Endodermal cell (in vitro differentiated cells): ENCODE measurements at regions not wholly inside any gene's neighbourhood (a gene's known extent, or its start where the extent isn't known, plus 50 kb on each side); places are given as distances from the start of the nearest gene placed in this dataset.

Experiments used
- DNase-seq: peaks from one replicate; pipeline ENCODE4 v3.0.0-alpha.2; 2017
- H3K27ac ChIP-seq: 2 replicates; pipeline ENCODE4 v1.5.1; 2013; ENCODE audit warnings: mild to moderate bottlenecking, low read depth, low read length, moderate library complexity
- H3K27me3 ChIP-seq: 2 replicates; pipeline ENCODE4 v1.6.1; 2013; ENCODE audit warnings: mild to moderate bottlenecking, low read length, moderate library complexity; ENCODE audit not compliant: insufficient read depth, control insufficient read depth, poor library complexity, severe bottlenecking
- H3K36me3 ChIP-seq: 2 replicates; pipeline ENCODE4 v1.7.0; 2013; ENCODE audit warnings: mild to moderate bottlenecking, low read length, moderate library complexity; ENCODE audit not compliant: control insufficient read depth, insufficient read depth
- H3K4me1 ChIP-seq: one replicate; pipeline ENCODE4 v1.7.0; 2013; ENCODE audit warnings: low read length; ENCODE audit not compliant: control insufficient read depth, insufficient read depth
- H3K4me3 ChIP-seq: 2 replicates; pipeline ENCODE4 v1.5.1; 2013; ENCODE audit warnings: mild to moderate bottlenecking, low read length, moderate library complexity
- H3K9ac ChIP-seq: 2 replicates; pipeline ENCODE4 v1.6.1; 2013; ENCODE audit warnings: mild to moderate bottlenecking, low read length, moderate library complexity; ENCODE audit not compliant: poor library complexity, severe bottlenecking; ENCODE audit errors: extremely low read depth
- H3K9me3 ChIP-seq: 2 replicates; pipeline ENCODE4 v1.6.1; 2013; ENCODE audit warnings: mild to moderate bottlenecking, low read length, moderate library complexity; ENCODE audit not compliant: control insufficient read depth
- H3K27ac Mint-ChIP-seq: 2 replicates; pipeline ENCODE4 v1.8.0; 2020; ENCODE audit warnings: mixed read lengths
- H3K27me3 Mint-ChIP-seq: 2 replicates; pipeline ENCODE4 v1.8.0; 2021; ENCODE audit warnings: mild to moderate bottlenecking, mixed read lengths; ENCODE audit not compliant: insufficient read depth
- H3K36me3 Mint-ChIP-seq: 2 replicates; pipeline ENCODE4 v1.8.0; 2020; ENCODE audit warnings: low read depth, mixed read lengths
- H3K4me1 Mint-ChIP-seq: 2 replicates; pipeline ENCODE4 v1.8.0; 2020; ENCODE audit warnings: mixed read lengths
- H3K4me3 Mint-ChIP-seq: 2 replicates; pipeline ENCODE4 v1.8.0; 2020; ENCODE audit warnings: mild to moderate bottlenecking, moderate library complexity, mixed read lengths
- H3K9me3 Mint-ChIP-seq: 2 replicates; pipeline ENCODE4 v1.8.0; 2020; ENCODE audit warnings: mild to moderate bottlenecking, mixed read lengths
- WGBS, 2 experiments: methylation state at CpG; one replicate each; pipeline versions ENCODE4 v1.1.5 to v1.1.7; 2013; ENCODE audit warnings: missing lambda C conversion rate in 2 of 2, mixed read lengths in 1 of 2; ENCODE audit not compliant: insufficient coverage in 1 of 2, insufficient read length in 1 of 2; 5-methylcytosine and 5-hydroxymethylcytosine counted together
- TF ChIP-seq, protein P1 (sequence below): fragments of 200-600 bp; sonication (generic); conservative IDR thresholded peaks from 2 replicates; pipeline ENCODE4 v1.5.0; 2021; ENCODE audit warnings: antibody characterized with exemption, mild to moderate bottlenecking

DNA sequence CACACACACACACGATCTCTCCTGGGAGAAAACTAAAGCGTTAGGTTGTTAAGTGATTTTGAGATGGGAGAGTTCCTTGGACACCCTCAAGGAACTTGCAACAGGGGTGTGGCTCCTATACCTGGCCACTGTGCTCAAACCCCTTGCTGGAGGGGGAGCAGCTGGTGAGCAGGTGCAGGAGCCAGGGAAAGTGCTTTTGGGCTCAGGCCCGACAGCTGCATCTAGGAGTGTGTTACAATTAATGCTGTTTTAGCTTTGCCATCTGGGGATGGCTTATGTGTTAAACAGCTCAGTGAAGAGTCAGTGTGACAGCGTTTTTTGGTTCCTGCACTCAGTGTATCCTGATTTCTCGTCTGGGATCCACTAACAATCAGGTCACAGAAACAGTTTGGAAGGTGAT, 510.8 kb downstream of the TRIB2 start:
- H3K4me3 ChIP-seq = no peak overlapping the region
- no peaks in the 10 kb centered on the region for H3K4me1 Mint-ChIP-seq
- peaks cover 65% of the 10 kb centered on the region for H3K9me3 ChIP-seq
- no peak overlapping the region for H3K4me3 Mint-ChIP-seq
- 77% methylated on average over 5 of the region's 5 CpGs; no CpG with 5 or more reads in 1 of the 2 experiments for WGBS, 2 experiments
- no peaks in the 10 kb centered on the region for H3K36me3 Mint-ChIP-seq
- no peaks in the 10 kb centered on the region for H3K27me3 Mint-ChIP-seq
- no peaks in the 10 kb centered on the region for H3K27me3 ChIP-seq
- peaks cover 2% of the 10 kb centered on the region for H3K9me3 Mint-ChIP-seq
- DNase-seq = no peak
- H3K36me3 ChIP-seq = no peaks in the 10 kb centered on the region
- no peaks in the 10 kb centered on the region for H3K4me1 ChIP-seq
- H3K27ac Mint-ChIP-seq = no peak overlapping the region
- TF ChIP-seq, protein P1, sequence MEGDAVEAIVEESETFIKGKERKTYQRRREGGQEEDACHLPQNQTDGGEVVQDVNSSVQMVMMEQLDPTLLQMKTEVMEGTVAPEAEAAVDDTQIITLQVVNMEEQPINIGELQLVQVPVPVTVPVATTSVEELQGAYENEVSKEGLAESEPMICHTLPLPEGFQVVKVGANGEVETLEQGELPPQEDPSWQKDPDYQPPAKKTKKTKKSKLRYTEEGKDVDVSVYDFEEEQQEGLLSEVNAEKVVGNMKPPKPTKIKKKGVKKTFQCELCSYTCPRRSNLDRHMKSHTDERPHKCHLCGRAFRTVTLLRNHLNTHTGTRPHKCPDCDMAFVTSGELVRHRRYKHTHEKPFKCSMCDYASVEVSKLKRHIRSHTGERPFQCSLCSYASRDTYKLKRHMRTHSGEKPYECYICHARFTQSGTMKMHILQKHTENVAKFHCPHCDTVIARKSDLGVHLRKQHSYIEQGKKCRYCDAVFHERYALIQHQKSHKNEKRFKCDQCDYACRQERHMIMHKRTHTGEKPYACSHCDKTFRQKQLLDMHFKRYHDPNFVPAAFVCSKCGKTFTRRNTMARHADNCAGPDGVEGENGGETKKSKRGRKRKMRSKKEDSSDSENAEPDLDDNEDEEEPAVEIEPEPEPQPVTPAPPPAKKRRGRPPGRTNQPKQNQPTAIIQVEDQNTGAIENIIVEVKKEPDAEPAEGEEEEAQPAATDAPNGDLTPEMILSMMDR = no peak
- no peak overlapping the region for H3K9ac ChIP-seq
- H3K27ac ChIP-seq = no peak overlapping the region

DNA sequence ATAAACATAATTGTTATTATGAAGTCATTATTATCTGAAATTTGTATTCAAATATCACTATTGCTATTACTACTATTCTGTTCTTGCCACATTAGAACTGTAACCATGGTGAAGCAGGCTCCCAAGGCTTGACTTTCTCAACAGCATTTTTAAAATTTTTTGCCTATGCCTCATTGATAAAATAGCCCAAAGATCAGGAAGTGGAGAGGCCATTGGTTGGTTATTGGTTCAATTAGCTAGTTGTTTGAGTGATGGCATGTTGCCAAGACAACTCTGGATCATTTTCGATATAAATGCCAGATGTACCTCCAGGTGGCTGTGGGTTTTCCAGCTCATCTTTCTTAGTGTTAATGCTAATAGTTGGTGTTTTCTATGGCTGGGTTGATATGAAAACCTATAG, 513.5 kb downstream of the TRIB2 start:
- Histone ChIP-seq H3K9ac (no peak overlapping the region), H3K27ac (no peak overlapping the region), H3K36me3 (no peaks in the 10 kb centered on the region), H3K9me3 (peaks cover 62% of the 10 kb centered on the region), H3K4me3 (no peak overlapping the region), H3K27me3 (no peaks in the 10 kb centered on the region), H3K4me1 (no peaks in the 10 kb centered on the region)
- no peak for DNase-seq
- no peaks in the 10 kb centered on the region for H3K27me3 Mint-ChIP-seq
- no peaks in the 10 kb centered on the region for H3K4me1 Mint-ChIP-seq
- H3K9me3 Mint-ChIP-seq = peaks cover 2% of the 10 kb centered on the region
- H3K4me3 Mint-ChIP-seq = no peak overlapping the region
- 84% methylated on average over 1 of the region's 1 CpG; no CpG with 5 or more reads in 1 of the 2 experiments for WGBS, 2 experiments
- no peaks in the 10 kb centered on the region for H3K36me3 Mint-ChIP-seq
- no peak overlapping the region for H3K27ac Mint-ChIP-seq
- TF ChIP-seq, protein P1 = no peak

DNA sequence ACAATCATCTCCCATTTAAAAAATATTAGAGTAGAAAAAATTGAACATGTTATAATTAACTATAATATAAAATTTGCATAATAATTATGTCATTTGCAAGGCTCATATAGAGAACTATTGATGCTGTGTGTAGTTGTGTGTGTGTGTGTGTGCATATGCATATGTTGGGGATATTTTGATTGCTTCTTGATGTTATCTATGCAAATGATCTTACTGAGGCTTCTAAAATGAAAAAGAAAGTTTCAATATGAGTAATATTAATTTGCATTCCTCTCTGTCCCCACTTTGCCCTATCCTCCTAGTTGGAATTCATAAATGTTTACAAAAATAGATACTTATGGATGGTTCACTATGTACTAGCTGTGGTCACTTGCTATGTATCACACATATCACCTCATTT, 523.3 kb downstream of the TRIB2 start:
- TF ChIP-seq, protein P1 = no peak
- Histone ChIP-seq H3K9ac (no peak overlapping the region), H3K36me3 (no peaks in the 10 kb centered on the region), H3K27me3 (no peaks in the 10 kb centered on the region), H3K4me1 (no peaks in the 10 kb centered on the region), H3K9me3 (peaks cover 47% of the 10 kb centered on the region), H3K27ac (no peak overlapping the region), H3K4me3 (no peak overlapping the region)
- H3K9me3 Mint-ChIP-seq = peaks cover 13% of the 10 kb centered on the region
- no peaks in the 10 kb centered on the region for H3K4me1 Mint-ChIP-seq
- no peak overlapping the region for H3K27ac Mint-ChIP-seq
- H3K27me3 Mint-ChIP-seq = no peaks in the 10 kb centered on the region
- no peak overlapping the region for H3K4me3 Mint-ChIP-seq
- H3K36me3 Mint-ChIP-seq = no peaks in the 10 kb centered on the region
- no peak for DNase-seq
